Stomach (tissue), 4 donors: ENCODE measurements at regions not wholly inside any gene's neighbourhood (a gene's known extent, or its start where the extent isn't known, plus 50 kb on each side); places are given as distances from the start of the nearest gene placed in this dataset.

Experiments used
- EP300 ChIP-seq: sonication (generic); formaldehyde crosslinking; IDR thresholded peaks from one replicate; pipeline ENCODE4 v1.6.1; 2017; ENCODE audit warnings: antibody characterized with exemption
- POLR2AphosphoS5 ChIP-seq, 3 donors: sonication (generic); formaldehyde crosslinking; IDR thresholded peaks; one replicate each; pipeline ENCODE4 v1.6.1; 2016; ENCODE audit warnings: antibody characterized with exemption in 3 of 3
- TF ChIP-seq, protein P1 (sequence below), 7 experiments: fragments of 450-650 bp in 4 of 7; fragments of 200-600 bp in 3 of 7; sonication (generic) in 3 of 7; IDR thresholded peaks; one replicate each; pipeline ENCODE4 v1.5.1; 2016 to 2019; ENCODE audit warnings: antibody characterized with exemption in 7 of 7, control low read depth in 2 of 7, mild to moderate bottlenecking in 1 of 7

DNA sequence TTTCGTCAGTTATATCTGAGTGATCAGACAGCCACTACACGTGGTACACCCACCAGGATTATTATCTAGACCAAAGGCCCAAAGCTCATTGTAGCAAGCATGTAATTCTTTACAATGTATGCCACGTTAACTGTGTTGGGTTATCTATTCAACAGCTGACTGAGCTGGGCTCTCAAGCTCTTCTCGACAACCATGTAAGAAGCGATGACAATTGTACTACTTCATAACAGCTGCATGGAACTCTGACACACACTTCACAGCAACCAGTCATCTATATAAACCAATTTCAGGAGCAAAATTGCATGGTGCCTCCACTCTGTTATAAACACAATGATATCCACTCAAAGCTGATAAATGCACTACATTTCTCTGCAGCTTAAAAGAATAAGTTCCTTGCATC is 701.8 kb downstream of the NR4A2 start:
- TF ChIP-seq, protein P1, sequence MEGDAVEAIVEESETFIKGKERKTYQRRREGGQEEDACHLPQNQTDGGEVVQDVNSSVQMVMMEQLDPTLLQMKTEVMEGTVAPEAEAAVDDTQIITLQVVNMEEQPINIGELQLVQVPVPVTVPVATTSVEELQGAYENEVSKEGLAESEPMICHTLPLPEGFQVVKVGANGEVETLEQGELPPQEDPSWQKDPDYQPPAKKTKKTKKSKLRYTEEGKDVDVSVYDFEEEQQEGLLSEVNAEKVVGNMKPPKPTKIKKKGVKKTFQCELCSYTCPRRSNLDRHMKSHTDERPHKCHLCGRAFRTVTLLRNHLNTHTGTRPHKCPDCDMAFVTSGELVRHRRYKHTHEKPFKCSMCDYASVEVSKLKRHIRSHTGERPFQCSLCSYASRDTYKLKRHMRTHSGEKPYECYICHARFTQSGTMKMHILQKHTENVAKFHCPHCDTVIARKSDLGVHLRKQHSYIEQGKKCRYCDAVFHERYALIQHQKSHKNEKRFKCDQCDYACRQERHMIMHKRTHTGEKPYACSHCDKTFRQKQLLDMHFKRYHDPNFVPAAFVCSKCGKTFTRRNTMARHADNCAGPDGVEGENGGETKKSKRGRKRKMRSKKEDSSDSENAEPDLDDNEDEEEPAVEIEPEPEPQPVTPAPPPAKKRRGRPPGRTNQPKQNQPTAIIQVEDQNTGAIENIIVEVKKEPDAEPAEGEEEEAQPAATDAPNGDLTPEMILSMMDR (IDR thresholded peaks at IDR 0.05) = no peak
- TF ChIP-seq POLR2AphosphoS5 (IDR thresholded peaks at IDR 0.05) (no peak), EP300 (no peak)
